GM13976 (cell line): ENCODE measurements at regions not wholly inside any gene's neighbourhood (a gene's known extent, or its start where the extent isn't known, plus 50 kb on each side); places are given as distances from the start of the nearest gene placed in this dataset.

Source experiments
- DNase-seq: peaks from one replicate; pipeline ENCODE4 v3.0.0; 2012; ENCODE audit warnings: low spot score
- CTCF ChIP-seq: IDR thresholded peaks from 2 replicates; pipeline ENCODE4 v1.5.1; 2012; ENCODE audit warnings: borderline replicate concordance, mild to moderate bottlenecking; ENCODE audit not compliant: insufficient read depth; ENCODE audit errors: extremely low read depth, missing control alignments, control extremely low read depth
- in situ Hi-C: fragments of 300-500 bp; cut with MboI; formaldehyde crosslinking; loops from one replicate; pipeline ENCODE4 v1.12.0; 2022; ENCODE audit warnings: low sequenced_read_pairs, mixed read lengths, inconsistent platforms; ENCODE audit not compliant: unreplicated experiment

GRCh38 chr6:22926790-22927354 is 357.5 kb downstream of the HDGFL1 start:
- TF ChIP-seq CTCF: no peak
- DNase-seq: no peak

DNA sequence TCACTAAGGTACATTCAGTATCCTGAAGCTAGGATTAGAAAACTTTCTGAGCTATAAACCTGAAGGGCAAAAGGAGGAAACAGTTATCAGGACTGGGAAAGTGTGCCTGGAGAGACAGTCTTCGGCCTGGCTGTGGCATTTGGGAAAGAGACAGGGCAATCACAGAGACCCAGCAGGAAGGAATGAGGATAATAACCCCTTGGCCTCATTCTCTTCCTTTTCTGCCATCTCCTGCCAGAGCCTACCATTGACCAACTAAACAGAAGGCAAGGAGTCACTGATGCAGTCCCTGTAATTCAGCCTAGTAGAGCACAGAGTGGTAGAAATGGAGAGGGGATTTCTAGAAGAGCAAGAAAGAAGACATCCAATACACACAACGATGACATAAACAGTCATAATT is 359.4 kb downstream of the HDGFL1 start:
- TF ChIP-seq CTCF: no peak
- DNase-seq: no peak
- in situ Hi-C loops: no loop called here

More at GRCh38 chr6:22926790-22927354, 357.5 kb downstream of the HDGFL1 start:
- in situ Hi-C loops: no loop called here

DNA sequence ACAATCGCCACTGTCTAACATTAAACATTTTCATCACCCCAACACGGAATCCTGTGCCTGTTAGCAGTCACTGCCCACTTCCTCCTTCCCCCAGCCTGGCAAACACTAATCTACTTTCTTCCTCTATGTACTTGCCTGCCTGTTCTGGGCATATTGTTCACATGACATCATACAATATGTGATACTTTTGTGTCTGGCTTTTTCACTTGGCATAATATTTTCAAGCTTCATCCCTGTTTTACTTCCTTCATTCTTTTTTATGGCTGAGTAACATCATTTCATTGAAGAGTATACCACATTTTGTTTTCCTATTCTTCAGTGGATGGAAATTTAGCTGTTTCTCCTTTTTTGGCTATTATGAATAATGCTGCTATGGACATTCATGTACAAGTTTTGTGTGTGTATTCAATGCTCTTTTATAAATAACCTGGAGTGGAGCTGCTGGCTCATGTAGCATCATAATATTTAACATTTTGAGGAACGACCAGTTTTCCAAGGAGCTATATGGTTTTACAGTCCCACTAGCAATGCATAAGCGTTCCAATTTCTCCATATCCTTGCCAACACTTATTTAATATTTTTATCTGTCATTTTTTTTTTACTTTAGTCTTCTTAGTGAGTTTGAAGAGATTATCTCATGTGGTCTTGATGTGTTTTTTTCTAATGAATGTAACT is 360.1 kb downstream of the HDGFL1 start:
- no peak for TF ChIP-seq CTCF
- no peak for DNase-seq
- in situ Hi-C loops: no loop called here

DNA sequence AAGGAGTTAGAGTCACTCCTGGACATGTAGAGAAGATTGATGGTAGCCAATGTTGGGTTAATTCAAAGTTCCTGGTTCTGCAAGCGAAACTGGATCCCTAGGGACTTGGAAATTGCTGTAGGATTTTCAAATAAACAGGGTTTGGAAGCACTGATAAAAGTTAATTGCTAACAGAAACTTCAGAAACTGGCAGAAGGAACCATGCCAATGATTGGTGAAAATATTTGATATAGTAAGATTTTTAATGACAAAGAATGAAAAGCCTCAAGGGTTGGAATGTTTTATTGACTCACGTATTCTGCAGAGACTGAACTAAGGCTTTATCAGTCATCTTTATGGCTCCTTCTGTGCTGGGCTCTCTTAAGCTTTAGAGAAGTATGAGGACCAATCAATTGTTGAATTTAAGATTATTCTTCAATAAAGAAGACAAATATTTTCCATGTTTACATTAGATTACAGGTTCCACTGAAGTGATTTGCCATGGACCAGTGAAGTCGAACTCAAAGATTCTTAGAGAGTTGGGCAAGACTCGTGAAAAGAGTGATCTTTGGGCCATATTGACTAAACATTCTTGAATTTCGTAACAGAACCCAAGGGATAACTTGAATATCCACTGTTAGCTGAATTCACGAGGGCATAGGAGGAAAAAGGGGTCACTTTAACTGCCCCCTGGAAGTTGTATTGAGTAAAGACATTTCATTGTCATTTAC is 371.4 kb downstream of the HDGFL1 start:
- in situ Hi-C loops: no loop called here
- no peak for TF ChIP-seq CTCF
- DNase-seq: no peak

- DNase-seq: no peak
- TF ChIP-seq CTCF: no peak
- in situ Hi-C loops: no loop called here
Measured at GRCh38 chr6:22942403-22942802, 373.0 kb downstream of the HDGFL1 start.

DNA sequence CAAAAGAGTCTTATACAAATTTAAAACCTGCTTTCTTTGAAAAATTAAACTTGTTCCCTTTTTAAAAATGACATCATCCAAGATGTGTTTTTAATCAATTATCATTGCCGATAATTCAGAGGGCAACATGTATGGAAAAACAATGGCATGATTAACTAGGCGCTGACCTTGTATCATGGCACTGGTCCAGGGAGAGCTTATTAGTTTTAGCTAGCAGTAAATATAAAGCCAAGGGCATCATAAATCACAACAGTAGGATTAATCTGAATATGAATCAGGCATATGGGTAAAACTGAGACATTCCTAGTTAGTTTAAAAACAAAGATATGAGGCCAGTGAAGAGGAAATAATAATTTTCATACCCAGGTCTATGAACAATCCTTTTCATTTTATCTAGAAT is 374.0 kb downstream of the HDGFL1 start:
- in situ Hi-C loops: no loop called here
- no peak for TF ChIP-seq CTCF
- DNase-seq: no peak
